B cell (primary cell): ENCODE measurements at regions not wholly inside any gene's neighbourhood (a gene's known extent, or its start where the extent isn't known, plus 50 kb on each side); places are given as distances from the start of the nearest gene placed in this dataset.

Source experiments
- ATAC-seq: fragments of 200-7000 bp; cut with Tn5 transposase; one replicate; pipeline ENCODE4 v1.10.0; 2021; ENCODE audit warnings: low read depth, mild to moderate bottlenecking, moderate number of reproducible peaks, moderate library complexity
- CTCF ChIA-PET: fragments of 350-600 bp; sonication (Branson Sonifier 250); formaldehyde crosslinking; loops from one replicate; lab custom pipeline; 2021; ENCODE audit warnings: antibody characterized with exemption, inconsistent platforms; lab: Charles Lee
- POLR2A ChIA-PET: fragments of 350-600 bp; sonication (Branson Sonifier 250); formaldehyde crosslinking; loops from one replicate; lab custom pipeline; 2021; ENCODE audit warnings: antibody characterized with exemption; lab: Charles Lee
- DNase-seq: peaks from one replicate; pipeline ENCODE4 v3.0.0; 2013
- H2AFZ ChIP-seq: 2 replicates; pipeline ENCODE4 v1.6.1; 2012; ENCODE audit warnings: mild to moderate bottlenecking, low read depth, low read length; ENCODE audit not compliant: insufficient read depth, poor library complexity, severe bottlenecking
- H3K27ac ChIP-seq, 2 donors: 1 replicate in 1 of 2; 2 replicates in 1 of 2; pipeline ENCODE4 v1.5.1; 2012 to 2013; ENCODE audit warnings: low read length in 2 of 2, mild to moderate bottlenecking in 2 of 2, moderate library complexity in 1 of 2
- H3K27me3 ChIP-seq, 4 experiments: fragments of 200-600 bp in 1 of 4; sonication (generic) in 1 of 4; replicated peaks in 1 of 4; 1 replicate in 2 of 4; 2 replicates in 2 of 4; pipeline versions ENCODE4 v1.6.1 to v1.7.0; 2013 to 2016; ENCODE audit warnings: low read length in 3 of 4, mild to moderate bottlenecking in 2 of 4, mixed read lengths in 1 of 4, moderate library complexity in 1 of 4; ENCODE audit not compliant: insufficient read depth in 4 of 4, control insufficient read depth in 3 of 4; ENCODE audit errors: control extremely low read depth in 1 of 4
- H3K36me3 ChIP-seq, 2 experiments: replicated peaks in 1 of 2; 1 replicate in 1 of 2; 2 replicates in 1 of 2; pipeline versions ENCODE4 v1.6.1 to v1.7.1; 2013; ENCODE audit warnings: low read length in 1 of 2; ENCODE audit not compliant: insufficient read depth in 2 of 2, control insufficient read depth in 1 of 2; ENCODE audit errors: control extremely low read depth in 1 of 2, extremely low read depth in 1 of 2
- H3K4me1 ChIP-seq, 2 donors: fragments of 200-600 bp in 1 of 2; sonication (generic) in 1 of 2; 1 replicate in 1 of 2; 2 replicates in 1 of 2; pipeline versions ENCODE4 v1.5.1 to v1.6.1; 2013 to 2017; ENCODE audit warnings: low read length in 2 of 2; ENCODE audit not compliant: control insufficient read depth in 2 of 2, insufficient read depth in 2 of 2
- H3K4me2 ChIP-seq: replicated peaks from 2 replicates; pipeline ENCODE3; 2012; ENCODE audit warnings: mild to moderate bottlenecking, low read depth, low read length; ENCODE audit not compliant: poor library complexity, severe bottlenecking
- H3K4me3 ChIP-seq, 5 experiments: fragments of 200-600 bp in 1 of 5; sonication (generic) in 1 of 5; 1 replicate in 3 of 5; 2 replicates in 2 of 5; pipeline versions ENCODE4 v1.5.1 to v1.7.0; 2011 to 2016; ENCODE audit warnings: low read length in 4 of 5, mild to moderate bottlenecking in 4 of 5, low read depth in 2 of 5, control low read depth in 1 of 5, moderate library complexity in 1 of 5; ENCODE audit not compliant: insufficient read depth in 1 of 5; ENCODE audit errors: control extremely low read depth in 1 of 5, extremely low read depth in 1 of 5
- H3K79me2 ChIP-seq: fragments of 200-600 bp; sonication (generic); one replicate; pipeline ENCODE4 v1.6.0; 2016; ENCODE audit warnings: low read length; ENCODE audit not compliant: control insufficient read depth, insufficient read depth
- H3K9ac ChIP-seq: fragments of 200-600 bp; sonication (generic); 2 replicates; pipeline ENCODE4 v1.6.1; 2017; ENCODE audit warnings: mild to moderate bottlenecking, low read length, moderate library complexity
- H3K9me3 ChIP-seq, 3 donors: one replicate each; pipeline versions ENCODE4 v1.6.1 to v1.7.1; 2013; ENCODE audit warnings: low read length in 2 of 3; ENCODE audit not compliant: control insufficient read depth in 2 of 3, insufficient read depth in 1 of 3; ENCODE audit errors: control extremely low read depth in 1 of 3
- H4K20me1 ChIP-seq: 2 replicates; pipeline ENCODE4 v1.6.0; 2012; ENCODE audit warnings: mild to moderate bottlenecking, low read length; ENCODE audit not compliant: insufficient read depth, control insufficient read depth, poor library complexity, severe bottlenecking
- H3K27ac Mint-ChIP-seq: one replicate; pipeline ENCODE4 v1.8.0; 2021; ENCODE audit warnings: mixed read lengths
- H3K27me3 Mint-ChIP-seq: one replicate; pipeline ENCODE4 v1.8.0; 2021; ENCODE audit warnings: mixed read lengths
- H3K4me1 Mint-ChIP-seq: one replicate; pipeline ENCODE4 v1.8.0; 2021; ENCODE audit warnings: mixed read lengths
- H3K4me3 Mint-ChIP-seq: one replicate; pipeline ENCODE4 v1.8.0; 2021; ENCODE audit warnings: mixed read lengths
- H3K9me3 Mint-ChIP-seq: one replicate; pipeline ENCODE4 v1.8.0; 2022; ENCODE audit warnings: mixed read lengths; ENCODE audit not compliant: insufficient read depth
- EZH2 ChIP-seq: IDR thresholded peaks from 2 replicates; pipeline ENCODE4 v1.6.1; 2012; ENCODE audit warnings: borderline replicate concordance, low read depth, mild to moderate bottlenecking, moderate library complexity, low read length; ENCODE audit not compliant: insufficient read depth, poor library complexity, severe bottlenecking
- WGBS: methylation state at CpG from one replicate; pipeline ENCODE4 v1.1.5; 2013; ENCODE audit warnings: missing lambda C conversion rate; ENCODE audit not compliant: insufficient coverage; 5-methylcytosine and 5-hydroxymethylcytosine counted together
- intact Hi-C: fragments of 100-400 bp; cut with micrococcal nuclease; formaldehyde crosslinking; loops from one replicate; pipeline ENCODE4 v1.10.0; 2022
- TF ChIP-seq, protein P1 (sequence below): fragments of 200-600 bp; IDR thresholded peaks from one replicate; pipeline ENCODE4 v1.8.0; 2022; ENCODE audit warnings: antibody characterized with exemption, mild to moderate bottlenecking

DNA sequence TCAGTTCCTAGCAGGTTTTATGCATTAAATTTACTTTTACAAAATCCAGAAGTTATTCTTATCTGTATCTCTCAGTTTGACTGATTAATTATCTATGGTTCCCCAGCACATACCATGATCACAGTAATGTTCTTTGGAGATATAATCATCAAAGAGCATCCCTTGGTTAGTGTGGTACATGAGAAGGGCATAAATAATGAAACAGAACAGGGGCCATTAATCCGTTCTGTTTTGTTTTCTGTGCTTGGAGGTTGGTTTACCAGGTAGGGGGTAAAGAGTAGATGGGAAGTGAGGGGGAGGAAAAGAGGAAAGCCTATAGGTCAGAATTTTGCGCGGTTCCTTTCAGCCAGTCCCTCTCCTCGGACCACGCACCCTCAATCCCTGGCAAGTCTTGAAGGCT, 718.7 kb upstream of the TENM3 start:
- no peaks in the 10 kb centered on the region for H3K27me3 Mint-ChIP-seq
- H3K27ac Mint-ChIP-seq: no peak overlapping the region
- H3K4me3 ChIP-seq: no peak overlapping the region
- no peak overlapping the region for H3K9ac ChIP-seq
- no peaks in the 10 kb centered on the region for H3K4me1 Mint-ChIP-seq
- TF ChIP-seq, protein P1, sequence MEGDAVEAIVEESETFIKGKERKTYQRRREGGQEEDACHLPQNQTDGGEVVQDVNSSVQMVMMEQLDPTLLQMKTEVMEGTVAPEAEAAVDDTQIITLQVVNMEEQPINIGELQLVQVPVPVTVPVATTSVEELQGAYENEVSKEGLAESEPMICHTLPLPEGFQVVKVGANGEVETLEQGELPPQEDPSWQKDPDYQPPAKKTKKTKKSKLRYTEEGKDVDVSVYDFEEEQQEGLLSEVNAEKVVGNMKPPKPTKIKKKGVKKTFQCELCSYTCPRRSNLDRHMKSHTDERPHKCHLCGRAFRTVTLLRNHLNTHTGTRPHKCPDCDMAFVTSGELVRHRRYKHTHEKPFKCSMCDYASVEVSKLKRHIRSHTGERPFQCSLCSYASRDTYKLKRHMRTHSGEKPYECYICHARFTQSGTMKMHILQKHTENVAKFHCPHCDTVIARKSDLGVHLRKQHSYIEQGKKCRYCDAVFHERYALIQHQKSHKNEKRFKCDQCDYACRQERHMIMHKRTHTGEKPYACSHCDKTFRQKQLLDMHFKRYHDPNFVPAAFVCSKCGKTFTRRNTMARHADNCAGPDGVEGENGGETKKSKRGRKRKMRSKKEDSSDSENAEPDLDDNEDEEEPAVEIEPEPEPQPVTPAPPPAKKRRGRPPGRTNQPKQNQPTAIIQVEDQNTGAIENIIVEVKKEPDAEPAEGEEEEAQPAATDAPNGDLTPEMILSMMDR: no peak
- no peak for TF ChIP-seq EZH2
- no peaks in the 10 kb centered on the region for H3K4me1 ChIP-seq
- no peak overlapping the region for H3K4me2 ChIP-seq
- H3K4me3 Mint-ChIP-seq: no peak overlapping the region
- H3K27me3 ChIP-seq: no peaks in the 10 kb centered on the region
- CTCF ChIA-PET: no interaction called here
- H3K79me2 ChIP-seq: no peaks in the 10 kb centered on the region
- 100% methylated on average over 4 of the region's 5 CpGs for WGBS
- no peak for ATAC-seq
- H3K9me3 ChIP-seq: peaks cover 0 to 3% (median 0%) of the 10 kb centered on the region in 3 donors
- intact Hi-C loops: no loop called here
- H4K20me1 ChIP-seq: no peaks in the 10 kb centered on the region
- H3K9me3 Mint-ChIP-seq: no peaks in the 10 kb centered on the region
- no peaks in the 10 kb centered on the region for H3K36me3 ChIP-seq
- POLR2A ChIA-PET: no interaction called here
- H2AFZ ChIP-seq: no peak overlapping the region
- H3K27ac ChIP-seq: no peak overlapping the region
- no peak for DNase-seq

DNA sequence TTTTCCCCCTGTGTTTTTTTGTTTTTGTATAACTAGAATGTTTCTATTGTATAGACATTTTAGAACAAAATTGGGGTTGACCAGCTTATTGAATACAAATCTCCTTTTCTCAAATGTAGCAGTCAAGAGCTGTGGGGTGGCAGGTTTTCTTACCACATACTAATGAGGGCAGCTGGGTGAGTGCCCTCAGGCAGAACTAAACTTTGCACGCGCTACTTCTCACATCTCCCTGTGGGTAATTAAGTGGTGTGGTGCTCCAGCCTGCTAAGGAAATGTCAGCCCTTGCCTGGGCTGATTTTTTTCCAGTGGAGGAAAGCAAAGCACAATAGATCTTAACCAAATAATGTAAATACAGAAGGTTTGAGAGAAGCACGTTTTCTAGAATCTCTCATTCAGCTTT, 717.6 kb upstream of the TENM3 start:
- Histone ChIP-seq H4K20me1 (no peaks in the 10 kb centered on the region), H3K36me3 (no peaks in the 10 kb centered on the region), H3K79me2 (no peaks in the 10 kb centered on the region), H2AFZ (no peak overlapping the region), H3K27ac (no peak overlapping the region), H3K27me3 (no peaks in the 10 kb centered on the region), H3K4me1 (no peaks in the 10 kb centered on the region), H3K9ac (no peak overlapping the region), H3K4me2 (no peak overlapping the region), H3K4me3 (no peak overlapping the region), H3K9me3 (peaks cover 0 to 3% (median 0%) of the 10 kb centered on the region in 3 donors)
- ATAC-seq (no peak), DNase-seq (no peak)
- ChIA-PET POLR2A (no interaction called here), CTCF (no interaction called here)
- Mint-ChIP-seq H3K4me1 (no peaks in the 10 kb centered on the region), H3K27ac (no peak overlapping the region), H3K27me3 (no peaks in the 10 kb centered on the region), H3K9me3 (no peaks in the 10 kb centered on the region), H3K4me3 (no peak overlapping the region)
- intact Hi-C loops: no loop called here
- TF ChIP-seq, protein P1: no peak
- no peak for TF ChIP-seq EZH2
- WGBS: no CpG with 5 or more reads among the region's 3 CpGs
